Activated CD8-positive, alpha-beta T cell treated with anti-CD3 and anti-CD28 coated beads for 36 hours (primary cell): ENCODE measurements at regions not wholly inside any gene's neighbourhood (a gene's known extent, or its start where the extent isn't known, plus 50 kb on each side); places are given as distances from the start of the nearest gene placed in this dataset.

Experiments
- ATAC-seq: fragments of 200-7000 bp; cut with Tn5 transposase; one replicate; pipeline ENCODE4 v1.10.0; 2021; ENCODE audit warnings: mild to moderate bottlenecking, moderate library complexity
- CTCF ChIA-PET: fragments of 350-600 bp; sonication (Branson Sonifier 250); formaldehyde crosslinking; loops from one replicate; lab custom pipeline; 2021; ENCODE audit warnings: antibody characterized with exemption; lab: Charles Lee
- POLR2A ChIA-PET: fragments of 350-600 bp; sonication (Branson Sonifier 250); formaldehyde crosslinking; loops from one replicate; lab custom pipeline; 2021; ENCODE audit warnings: antibody characterized with exemption; lab: Charles Lee
- DNase-seq: peaks from one replicate; pipeline ENCODE4 v3.0.0-alpha.2; 2020
- H3K27ac Mint-ChIP-seq: one replicate; pipeline ENCODE4 v1.8.0; 2021; ENCODE audit warnings: mild to moderate bottlenecking, mixed read lengths
- H3K27me3 Mint-ChIP-seq: one replicate; pipeline ENCODE4 v1.8.0; 2021; ENCODE audit warnings: mixed read lengths
- H3K36me3 Mint-ChIP-seq: one replicate; pipeline ENCODE4 v1.8.0; 2021; ENCODE audit warnings: low read depth, mixed read lengths
- H3K4me1 Mint-ChIP-seq: one replicate; pipeline ENCODE4 v1.8.0; 2021; ENCODE audit warnings: low read depth, mixed read lengths
- H3K4me3 Mint-ChIP-seq: one replicate; pipeline ENCODE4 v1.8.0; 2021; ENCODE audit warnings: mild to moderate bottlenecking, moderate library complexity, mixed read lengths
- H3K9me3 Mint-ChIP-seq: one replicate; pipeline ENCODE4 v1.8.0; 2021; ENCODE audit warnings: mixed read lengths
- CTCF ChIP-seq: fragments of 200-600 bp; IDR thresholded peaks from one replicate; pipeline ENCODE4 v1.8.0; 2022; ENCODE audit warnings: antibody characterized with exemption, mild to moderate bottlenecking
- intact Hi-C: fragments of 100-400 bp; cut with micrococcal nuclease; formaldehyde crosslinking; loops from one replicate; pipeline ENCODE4 v1.10.0; 2022

- Mint-ChIP-seq H3K9me3 (no peaks in the 10 kb centered on the region), H3K27me3 (no peaks in the 10 kb centered on the region), H3K36me3 (no peaks in the 10 kb centered on the region), H3K4me1 (no peaks in the 10 kb centered on the region), H3K4me3 (no peak overlapping the region), H3K27ac (no peak overlapping the region)
- TF ChIP-seq CTCF: no peak
- intact Hi-C loops: no loop called here
- no peak for ATAC-seq
- POLR2A ChIA-PET: no interaction called here
- CTCF ChIA-PET: no interaction called here
- no peak for DNase-seq
Observed at GRCh38 chr1:82343381-82343780, 542.6 kb downstream of the ADGRL2 start.

GRCh38 chr1:82337635-82338034 lies 536.9 kb downstream of the ADGRL2 start:
- intact Hi-C loops: no loop called here
- Mint-ChIP-seq H3K27me3 (no peaks in the 10 kb centered on the region), H3K9me3 (peaks cover 2% of the 10 kb centered on the region), H3K4me3 (no peak overlapping the region), H3K27ac (no peak overlapping the region), H3K36me3 (no peaks in the 10 kb centered on the region), H3K4me1 (no peaks in the 10 kb centered on the region)
- no peak for ATAC-seq
- POLR2A ChIA-PET: no interaction called here
- CTCF ChIA-PET: no interaction called here
- DNase-seq: no peak
- no peak for TF ChIP-seq CTCF

GRCh38 chr1:82330330-82330729 lies 529.6 kb downstream of the ADGRL2 start:
- no peaks in the 10 kb centered on the region for H3K36me3 Mint-ChIP-seq
- no peaks in the 10 kb centered on the region for H3K4me1 Mint-ChIP-seq
- CTCF ChIA-PET: no interaction called here
- intact Hi-C loops: no loop called here
- H3K4me3 Mint-ChIP-seq: no peak overlapping the region
- no peak overlapping the region for H3K27ac Mint-ChIP-seq
- POLR2A ChIA-PET: no interaction called here
- H3K27me3 Mint-ChIP-seq: no peaks in the 10 kb centered on the region
- H3K9me3 Mint-ChIP-seq: peaks cover 2% of the 10 kb centered on the region
- DNase-seq (no peak), ATAC-seq (no peak)
- no peak for TF ChIP-seq CTCF

GRCh38 chr1:82329226-82329625 lies 528.5 kb downstream of the ADGRL2 start:
- no peak for TF ChIP-seq CTCF
- H3K36me3 Mint-ChIP-seq: no peaks in the 10 kb centered on the region
- H3K4me3 Mint-ChIP-seq: no peak overlapping the region
- H3K9me3 Mint-ChIP-seq: peaks cover 2% of the 10 kb centered on the region
- CTCF ChIA-PET: no interaction called here
- POLR2A ChIA-PET: no interaction called here
- no peaks in the 10 kb centered on the region for H3K27me3 Mint-ChIP-seq
- no peak for ATAC-seq
- no peaks in the 10 kb centered on the region for H3K4me1 Mint-ChIP-seq
- no peak overlapping the region for H3K27ac Mint-ChIP-seq
- no peak for DNase-seq
- intact Hi-C loops: no loop called here

GRCh38 chr1:82323144-82323841 lies 522.6 kb downstream of the ADGRL2 start:
- DNase-seq: no peak
- CTCF ChIA-PET: no interaction called here
- no peak for TF ChIP-seq CTCF

More at GRCh38 chr1:82323144-82323841, 522.6 kb downstream of the ADGRL2 start:
- H3K9me3 Mint-ChIP-seq: no peaks in the 10 kb centered on the region
- H3K4me3 Mint-ChIP-seq: no peak overlapping the region
- ATAC-seq: no peak
- no peak overlapping the region for H3K27ac Mint-ChIP-seq
- H3K36me3 Mint-ChIP-seq: no peaks in the 10 kb centered on the region
- intact Hi-C loops: no loop called here
- no peaks in the 10 kb centered on the region for H3K4me1 Mint-ChIP-seq
- H3K27me3 Mint-ChIP-seq: no peaks in the 10 kb centered on the region
- POLR2A ChIA-PET: no interaction called here
